ENCODE measurements at regions not wholly inside any gene's neighbourhood (a gene's known extent, or its start where the extent isn't known, plus 50 kb on each side); places are given as distances from the start of the nearest gene placed in this dataset.
A peak's percentile ranks its signal among the peaks of the same experiment; 100 is the strongest.

DNA sequence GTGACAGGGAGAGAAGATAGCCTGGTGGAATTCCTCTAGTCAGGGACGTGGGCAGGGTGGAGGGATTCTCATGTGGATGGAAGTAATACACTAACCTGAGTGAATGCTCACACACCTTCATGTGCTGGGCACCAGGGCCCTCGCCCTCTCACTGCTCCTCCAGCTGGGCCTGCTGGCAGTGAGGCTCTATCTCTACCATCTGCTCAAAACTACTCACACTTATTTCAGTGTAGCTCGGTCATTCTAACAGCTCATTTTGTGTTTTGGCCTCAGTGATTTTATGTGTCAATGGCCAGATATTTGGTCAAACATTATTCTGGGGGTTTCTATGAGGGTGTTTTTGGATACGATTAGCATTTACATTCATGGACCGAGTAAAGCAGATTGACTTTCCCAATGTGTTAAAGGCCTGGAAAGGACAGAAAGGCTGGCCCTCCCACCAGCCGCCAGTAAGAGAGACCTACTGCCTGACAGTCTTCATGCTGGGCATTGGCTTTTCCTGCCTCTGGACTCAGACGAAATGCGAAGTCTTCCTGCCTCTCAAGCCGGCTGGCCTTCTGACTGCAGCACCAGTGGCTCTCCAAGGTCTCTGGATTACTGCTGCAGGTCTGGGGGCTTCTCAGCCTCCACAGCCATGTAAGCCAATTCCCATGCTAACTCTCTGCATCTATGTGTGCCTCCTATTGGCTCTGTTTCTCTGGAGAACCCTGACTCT is 335.4 kb downstream of the CXCL12 start:
- DNase-seq: no peak

DNA sequence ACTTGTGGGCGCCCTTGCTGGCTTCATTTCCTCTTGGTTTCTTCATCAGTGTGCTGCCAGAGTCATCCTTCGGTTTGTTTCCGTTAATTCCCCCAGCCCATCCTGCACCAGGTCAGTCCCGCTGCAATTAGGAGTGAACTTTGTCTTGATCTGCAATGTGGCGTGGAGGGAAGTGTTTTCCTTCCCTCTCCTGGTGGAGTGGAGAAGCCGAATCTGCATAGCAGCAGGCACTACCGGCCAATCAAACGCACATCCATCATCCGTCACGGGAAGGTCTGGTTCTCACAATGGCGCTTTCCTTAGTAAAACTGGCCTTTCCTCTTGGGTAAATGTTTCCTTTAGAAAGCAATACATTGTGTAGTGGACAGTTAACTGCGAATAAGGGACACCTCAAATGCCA is 337.5 kb downstream of the CXCL12 start:
- no peak for DNase-seq

DNA sequence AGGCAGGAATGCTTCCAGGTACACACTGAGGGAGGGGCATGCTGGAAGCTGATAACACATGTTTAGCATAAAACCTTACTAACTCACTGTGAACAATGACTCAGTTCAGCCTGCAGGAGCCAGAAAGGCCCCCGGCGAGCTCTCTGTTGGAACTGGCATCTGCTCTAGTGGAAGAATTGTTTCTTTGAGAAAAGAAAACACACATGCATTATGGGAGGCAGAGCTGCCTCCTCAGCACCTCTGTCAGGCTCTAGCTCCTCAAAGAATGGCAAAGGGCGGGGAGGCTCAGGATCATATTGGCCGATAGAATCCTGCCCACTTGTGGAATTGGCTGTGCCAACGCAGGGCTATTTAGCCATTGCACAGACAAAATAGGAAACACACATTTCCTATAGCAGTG is 338.3 kb downstream of the CXCL12 start:
- peak; percentile 63 for DNase-seq

DNA sequence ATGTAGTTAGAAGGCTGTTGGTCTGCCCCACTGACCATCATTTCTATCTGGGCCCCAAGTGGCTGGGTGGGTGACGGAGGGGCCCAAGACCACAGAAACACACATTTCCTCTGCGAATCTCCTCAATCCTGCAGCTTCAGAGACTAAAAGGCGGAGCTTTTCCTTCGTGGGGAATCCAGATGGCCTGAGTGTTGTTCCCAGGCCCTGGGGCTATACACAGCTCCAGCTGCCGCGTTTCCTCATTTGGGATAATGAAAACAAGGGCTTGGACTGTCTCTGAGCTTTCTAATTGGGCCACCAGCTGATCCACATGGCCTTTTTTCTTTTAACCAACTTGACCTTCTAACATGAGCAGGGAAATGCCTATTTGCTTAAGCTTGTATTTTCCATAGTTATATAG is 339.9 kb downstream of the CXCL12 start:
- no peak for DNase-seq

DNA sequence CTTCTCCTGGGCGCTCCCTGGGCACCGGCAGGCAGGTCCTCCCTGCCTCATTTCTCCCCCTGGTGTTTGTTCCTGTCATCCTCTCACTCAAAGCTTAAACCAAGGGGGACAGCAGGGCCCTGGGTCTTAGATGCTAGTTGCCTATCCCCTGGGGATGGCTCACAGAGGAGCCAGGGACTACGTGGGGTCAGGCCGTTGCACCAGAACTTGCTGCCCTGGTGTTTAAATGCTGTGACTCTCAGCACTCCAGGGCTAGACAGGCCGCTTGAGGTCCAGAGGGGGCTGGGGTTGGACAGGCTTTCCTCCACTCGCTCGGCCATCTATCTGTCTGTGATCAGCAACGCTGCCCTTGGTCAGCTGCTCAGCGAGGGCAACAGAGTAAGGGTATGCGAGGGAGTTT is 340.3 kb downstream of the CXCL12 start:
- DNase-seq: no peak

DNA sequence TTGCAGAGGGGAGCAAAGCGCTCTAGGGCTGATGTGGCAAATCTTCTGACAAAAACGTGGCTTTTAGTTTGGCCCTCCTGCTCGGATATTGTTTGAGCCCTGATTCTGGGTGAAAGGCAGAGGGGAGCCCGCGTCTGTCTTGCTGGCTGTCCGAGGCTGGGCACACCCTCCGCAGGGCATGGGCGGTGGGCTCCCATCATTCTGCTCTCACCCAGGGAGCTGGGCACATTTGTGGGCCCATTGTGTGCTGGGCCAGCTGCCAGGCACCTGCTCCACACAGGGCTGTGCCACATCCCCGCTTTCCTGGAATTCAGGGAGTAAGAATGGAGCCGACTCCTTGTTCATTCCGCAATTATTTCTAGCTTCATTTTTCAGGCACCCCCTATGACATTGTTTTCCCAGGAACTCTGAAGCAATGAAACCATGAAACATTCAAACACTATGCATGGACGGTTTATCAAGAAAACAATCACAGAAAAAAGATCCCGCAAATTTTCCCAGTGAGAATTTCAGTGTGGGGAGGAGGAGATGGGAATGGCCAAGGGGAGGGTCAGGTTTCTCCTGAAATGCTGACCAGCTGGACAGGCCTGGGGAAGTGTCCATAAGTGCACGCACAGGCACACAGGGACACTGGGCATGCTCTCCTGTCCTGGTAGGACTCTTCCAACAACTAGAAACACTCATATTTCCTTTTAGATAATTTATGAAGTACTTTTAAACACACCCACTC is 341.1 kb downstream of the CXCL12 start:
- no peak for DNase-seq

DNA sequence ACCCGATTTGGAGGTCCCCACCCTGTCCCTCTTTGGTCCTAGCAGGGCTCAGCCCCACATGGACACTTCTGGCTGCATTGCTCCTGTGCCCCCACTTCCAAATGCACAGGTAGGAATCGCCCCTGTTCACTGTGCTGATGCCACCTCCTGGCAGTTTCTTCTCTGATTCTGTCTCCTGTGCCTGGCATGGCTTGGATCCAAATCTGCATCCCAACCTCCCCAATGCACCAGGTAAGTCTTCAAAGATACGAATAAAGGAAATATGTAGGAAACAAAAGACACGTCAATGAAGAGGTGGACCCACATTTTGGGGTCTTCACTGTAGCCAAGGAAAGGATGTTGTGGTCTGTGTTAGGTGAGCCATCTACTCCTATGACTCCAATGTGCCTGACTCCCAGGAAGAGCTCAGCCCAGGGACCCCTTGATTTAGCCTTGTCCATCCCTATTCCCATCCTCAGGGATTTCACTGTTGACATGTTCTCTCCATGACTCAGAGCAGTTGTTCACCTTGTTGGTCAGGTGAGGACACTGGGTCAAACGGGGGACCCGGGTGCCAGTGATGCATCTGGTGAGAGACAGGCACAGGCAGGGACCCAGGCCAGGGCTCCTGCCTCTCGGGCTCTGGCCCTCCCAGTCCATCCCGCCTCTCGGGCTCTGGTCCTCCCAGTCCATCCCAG is 341.8 kb downstream of the CXCL12 start:
- no peak for DNase-seq

DNA sequence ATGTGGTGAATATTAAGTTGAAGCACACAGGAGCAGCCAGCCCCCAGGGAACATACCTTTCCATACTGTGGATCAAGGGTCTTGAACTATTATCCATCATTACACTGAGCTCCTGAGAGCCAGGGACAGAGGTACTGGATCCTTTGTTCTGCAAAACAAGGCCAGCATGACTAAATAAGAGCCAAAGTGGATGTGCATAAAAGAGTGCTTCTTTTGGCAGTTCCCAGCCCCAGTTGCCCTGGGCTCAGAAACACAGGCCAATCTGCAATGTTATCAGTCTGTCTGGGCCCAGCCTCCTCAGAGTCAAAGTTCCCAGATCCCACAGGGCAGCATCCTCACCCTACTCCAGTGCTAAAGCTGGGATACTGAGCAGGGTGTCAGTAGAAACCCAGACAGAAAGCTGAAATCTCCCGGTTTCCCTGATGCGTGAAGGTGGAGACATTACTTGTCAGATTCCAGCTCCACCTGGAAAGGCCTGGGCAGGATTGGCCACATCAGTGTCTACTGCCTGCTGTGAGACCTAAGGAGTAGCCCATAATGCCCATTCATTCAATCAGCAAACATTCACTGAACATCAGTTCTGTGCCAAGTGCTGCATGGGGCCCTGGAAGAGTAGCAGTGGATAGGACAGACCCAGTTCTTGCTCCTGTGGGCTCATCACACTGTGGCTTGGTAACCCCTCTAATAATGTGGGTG is 342.7 kb downstream of the CXCL12 start:
- DNase-seq: no peak

DNA sequence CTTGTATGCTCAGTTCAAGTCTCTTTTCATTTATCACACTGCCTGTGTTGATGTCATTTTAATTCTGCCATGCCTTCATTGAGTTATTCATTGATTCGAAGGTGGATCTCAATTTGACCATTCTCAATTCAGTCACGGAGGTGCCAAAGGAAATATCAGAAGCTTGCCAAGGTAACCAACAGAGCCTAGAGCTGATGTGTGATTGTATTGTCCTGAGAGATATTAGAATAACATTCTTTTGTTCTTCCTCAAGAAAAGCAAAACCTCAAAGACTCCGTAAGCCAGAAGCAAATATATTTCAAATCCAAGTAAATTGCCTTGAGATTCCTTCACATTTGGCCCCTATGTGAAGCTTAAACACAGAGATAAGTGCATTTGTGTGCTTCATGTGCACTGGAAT is 345.3 kb downstream of the CXCL12 start:
- DNase-seq: peak; percentile 36

DNA sequence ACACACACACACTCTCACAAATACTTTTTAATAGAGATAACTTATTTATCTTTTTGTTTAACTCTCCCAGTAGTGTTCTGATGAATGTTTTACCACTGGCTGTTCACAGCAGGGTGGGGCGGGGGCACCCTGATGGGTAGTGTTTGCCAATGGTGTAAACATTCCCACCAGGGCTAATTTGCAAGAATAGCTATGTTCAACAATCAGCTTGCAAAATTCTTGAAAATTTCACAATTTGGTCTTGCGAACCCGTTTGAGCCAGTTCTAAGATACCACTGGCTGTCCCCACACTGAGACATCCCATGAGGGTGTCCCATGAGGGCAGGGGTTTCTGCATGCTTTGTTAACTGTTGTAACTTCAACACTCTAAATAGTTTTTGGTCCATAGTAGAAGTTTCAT is 348.5 kb downstream of the CXCL12 start:
- DNase-seq: no peak

DNA sequence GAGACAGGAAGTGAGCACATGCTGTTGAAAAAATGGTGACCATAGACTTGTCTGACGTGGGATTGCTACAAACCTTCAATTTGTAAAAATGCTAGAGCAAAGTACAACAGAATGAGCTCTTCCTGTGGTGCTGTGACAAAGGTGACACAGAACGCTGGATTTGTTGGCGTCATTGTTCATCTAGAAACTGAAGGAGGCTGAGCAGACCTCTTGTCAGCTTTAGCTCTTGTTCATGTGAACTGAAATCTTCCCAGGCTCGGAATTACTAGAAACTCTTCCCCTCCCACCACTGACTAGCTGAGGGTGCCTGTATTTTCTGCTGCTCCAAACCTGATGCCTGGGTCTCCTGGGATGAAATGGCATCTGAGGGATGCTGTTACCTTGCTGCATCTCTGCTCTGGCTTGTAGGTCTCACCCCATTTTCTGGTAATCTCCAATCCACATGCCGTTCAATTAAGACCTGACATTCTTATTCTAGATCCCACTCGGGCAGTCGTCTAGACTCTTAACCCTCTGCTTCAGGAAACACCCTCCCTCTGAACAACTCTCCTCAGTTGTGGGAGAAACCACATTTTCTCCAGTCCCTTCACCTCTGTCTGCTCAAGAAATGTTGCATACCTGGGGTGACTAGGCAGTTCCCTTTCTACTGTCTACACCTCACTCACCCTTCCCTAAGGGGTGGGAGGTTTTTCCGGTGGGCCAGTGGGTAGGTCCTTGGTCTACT is 349.3 kb downstream of the CXCL12 start:
- no peak for DNase-seq

DNA sequence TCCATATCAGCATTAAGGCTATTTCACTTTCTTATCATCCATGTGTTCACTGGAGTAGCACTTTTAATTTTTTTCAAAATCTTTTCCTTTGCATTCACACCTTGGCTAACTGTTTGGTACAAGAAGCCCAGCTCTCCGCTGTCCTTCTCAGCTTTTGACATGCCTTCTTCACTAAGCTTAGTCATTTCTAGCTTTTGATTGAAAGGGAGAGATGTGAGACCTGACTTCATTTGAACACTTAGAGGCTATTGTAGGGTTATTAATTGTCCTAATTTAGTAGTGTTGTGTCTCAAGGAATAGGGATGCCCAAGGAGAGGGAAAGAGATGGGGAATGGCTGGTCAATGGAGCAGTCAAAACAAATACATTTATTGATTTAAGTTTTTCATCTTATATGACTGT is 350.0 kb downstream of the CXCL12 start:
- no peak for DNase-seq

DNA sequence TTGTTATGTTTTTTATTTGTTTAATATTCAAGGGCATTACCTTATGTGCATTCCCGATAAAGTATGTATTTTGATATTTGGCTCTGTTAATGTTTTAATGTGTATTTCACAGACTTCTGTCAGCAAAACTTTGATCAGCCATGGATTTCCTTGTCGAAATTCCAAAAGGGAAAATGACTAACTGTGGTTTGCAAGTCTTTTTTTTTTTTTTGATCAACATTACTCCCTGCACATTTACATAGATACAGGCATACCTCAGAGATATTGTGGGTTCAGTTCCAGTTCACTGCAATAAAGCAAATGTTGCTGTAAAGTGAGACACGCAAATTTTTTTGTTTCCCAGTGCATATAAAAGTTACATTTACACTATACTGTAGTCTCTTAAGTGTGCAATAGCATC is 351.9 kb downstream of the CXCL12 start:
- peak; percentile 88 for DNase-seq

DNA sequence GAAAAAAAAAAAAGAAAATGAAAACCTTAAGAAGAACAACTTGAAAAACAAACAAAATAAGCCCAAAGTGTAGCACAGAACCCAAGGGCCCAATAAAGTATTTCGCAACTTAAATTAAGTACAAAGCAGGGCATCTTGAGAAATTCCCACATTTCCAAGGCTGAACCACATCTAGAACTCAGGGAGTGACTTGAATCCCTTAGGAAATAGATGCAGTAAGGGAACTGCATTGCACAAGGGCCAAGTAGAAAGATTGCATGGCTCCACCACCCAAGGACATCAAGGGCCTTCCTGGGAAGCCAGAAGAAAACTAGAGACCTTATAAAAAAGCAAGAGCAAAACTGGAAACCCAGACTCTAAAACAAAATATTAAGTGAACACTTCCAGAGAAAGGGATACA is 352.7 kb downstream of the CXCL12 start:
- DNase-seq: peak; percentile 51

DNA sequence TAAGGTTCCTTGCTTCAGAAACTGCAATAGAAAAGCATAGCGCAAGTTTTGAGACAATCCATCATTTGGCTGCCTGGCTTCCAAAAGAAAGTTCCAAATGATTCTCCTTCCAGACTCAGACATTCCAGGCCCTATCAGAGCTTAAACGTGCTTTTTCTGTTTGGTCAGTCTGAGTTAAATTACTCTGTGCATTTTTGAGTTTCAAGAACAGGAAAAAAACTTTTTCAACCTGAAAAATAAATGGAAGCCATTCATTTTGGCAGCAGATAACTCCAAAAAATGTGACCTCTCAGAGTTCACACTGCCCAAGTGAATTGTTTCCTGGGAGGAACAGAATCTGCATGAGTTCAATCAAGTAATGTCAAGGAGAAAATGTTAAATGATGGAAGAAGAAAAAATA is 354.2 kb downstream of the CXCL12 start:
- peak; percentile 70 for DNase-seq

DNA sequence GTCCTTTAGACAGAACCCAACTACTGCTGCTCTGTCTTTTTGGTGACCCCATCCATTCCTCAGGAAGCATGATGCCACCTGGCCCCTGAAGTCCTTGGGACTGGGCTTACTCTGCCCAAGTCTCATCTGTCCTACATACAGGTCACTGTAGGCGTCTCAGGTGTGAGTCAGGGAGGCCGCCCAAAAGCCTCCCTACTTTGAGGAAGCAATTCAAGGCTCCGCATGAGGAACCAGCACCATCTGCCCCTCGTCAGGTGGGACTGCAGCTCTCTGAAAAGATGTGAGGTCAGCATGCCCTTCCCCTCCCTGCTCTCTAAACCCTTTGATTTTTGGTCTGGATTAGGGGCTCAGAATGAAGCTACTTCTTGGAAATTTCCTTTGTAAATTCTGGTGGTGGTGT is 354.8 kb downstream of the CXCL12 start:
- no peak for DNase-seq

DNA sequence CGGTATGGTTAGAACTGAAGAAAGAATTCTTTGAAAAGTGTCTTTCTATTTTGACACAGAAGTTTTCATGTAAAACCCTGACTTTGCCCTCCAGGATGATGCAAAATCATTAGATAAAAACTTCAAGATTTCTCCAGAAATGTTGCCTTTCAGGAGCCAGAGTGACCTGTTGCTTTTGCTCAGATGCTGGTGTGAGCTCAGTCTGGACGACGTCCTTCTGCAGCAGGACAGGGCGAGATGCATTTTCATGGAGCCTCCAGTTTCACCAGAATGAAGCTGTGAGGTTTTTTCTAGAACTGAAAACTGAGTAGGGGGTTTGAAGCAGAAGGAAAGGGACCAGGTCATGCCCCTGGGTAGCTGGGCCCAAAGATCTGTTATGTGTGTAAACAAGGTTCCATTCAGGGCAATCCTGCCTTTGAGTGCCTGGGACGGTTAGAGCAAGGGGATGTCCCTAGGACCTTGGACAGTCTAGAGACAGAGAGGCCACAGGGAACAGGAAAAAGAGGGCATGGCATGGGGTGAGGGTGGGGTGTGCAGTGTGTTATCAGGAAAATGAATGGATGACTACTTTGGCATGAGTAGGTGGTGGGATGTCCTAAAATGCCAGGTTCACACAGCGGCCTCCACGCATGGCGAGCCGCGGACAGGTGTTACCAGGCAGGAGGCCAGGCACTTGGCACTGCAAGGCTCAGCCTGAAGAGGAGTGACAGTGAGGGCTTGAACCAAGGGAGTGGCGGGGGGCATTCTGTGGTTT is 356.3 kb downstream of the CXCL12 start:
- no peak for DNase-seq

DNA sequence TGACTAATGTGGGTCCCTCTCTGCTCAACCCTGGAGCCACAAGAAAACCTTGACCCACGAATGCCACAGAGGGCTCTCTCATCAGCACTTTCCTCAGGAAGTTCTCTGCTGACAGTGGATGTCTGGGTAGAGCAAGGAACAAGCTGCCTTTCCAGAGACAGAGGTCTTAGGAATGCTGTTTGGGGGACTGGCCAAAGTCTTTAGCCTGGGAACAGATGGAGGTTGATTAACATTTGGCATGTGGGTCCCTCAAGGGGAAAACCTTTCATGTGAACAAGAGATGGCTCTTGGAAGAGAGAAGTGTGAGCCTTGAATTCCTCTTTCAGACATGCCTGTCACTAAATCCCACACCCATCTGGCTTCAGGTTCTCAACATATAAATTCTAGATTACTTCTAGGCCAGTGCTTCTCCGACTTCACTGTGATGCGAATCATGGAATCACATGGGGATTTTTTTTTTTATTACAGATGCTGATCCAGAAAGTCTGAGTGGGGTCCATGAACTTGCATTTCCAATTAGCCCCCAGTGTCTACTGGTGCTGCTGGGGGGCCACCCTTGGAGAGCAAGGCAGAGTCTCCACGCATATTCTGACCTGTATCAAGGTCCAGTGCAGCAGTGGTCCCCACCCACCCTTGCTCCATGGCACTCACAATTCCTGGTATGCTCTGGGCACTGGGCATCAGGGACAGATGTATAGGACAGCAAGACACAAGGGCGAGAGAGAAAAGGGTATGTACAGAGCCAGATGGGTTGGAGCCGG is 360.4 kb downstream of the CXCL12 start:
- DNase-seq: peak; percentile 21

DNA sequence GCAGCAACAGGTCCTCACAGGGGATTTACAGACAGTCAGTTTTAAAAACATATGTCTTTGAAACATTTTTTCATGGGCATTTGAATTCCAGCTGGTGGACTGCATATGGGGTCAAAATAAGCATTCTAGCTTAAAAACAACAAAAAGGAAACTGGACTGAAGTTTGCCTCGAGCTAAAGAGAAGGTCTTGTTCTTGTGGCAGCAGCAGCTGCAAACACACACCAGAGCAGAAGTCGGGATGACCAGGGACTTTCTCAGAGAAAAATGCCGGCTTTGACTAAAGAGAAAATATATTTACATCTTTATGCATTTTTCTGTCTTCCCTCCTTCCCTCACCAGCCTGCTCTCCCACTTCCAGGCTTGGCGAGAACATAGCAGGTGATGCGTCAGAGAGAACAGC is 361.4 kb downstream of the CXCL12 start:
- DNase-seq: no peak

DNA sequence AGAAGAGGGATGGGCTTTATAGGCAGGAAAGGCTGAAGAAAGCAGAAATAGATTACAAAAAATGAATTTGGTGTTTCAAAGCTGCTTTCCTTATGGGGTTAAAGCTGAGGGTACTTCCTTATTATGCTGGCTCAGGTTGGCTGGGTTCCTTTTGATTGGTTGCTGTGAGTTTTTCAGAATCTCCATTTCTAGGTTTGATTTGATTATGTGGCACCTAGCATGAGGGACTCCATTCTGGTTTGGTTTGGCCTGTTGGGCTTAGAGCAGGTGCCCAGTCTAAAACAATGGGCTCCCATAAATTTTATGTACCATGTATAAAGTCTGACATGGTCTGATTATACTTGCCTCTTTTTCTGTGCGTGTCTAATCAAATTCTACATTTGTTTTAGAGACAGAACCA is 362.7 kb downstream of the CXCL12 start:
- DNase-seq: no peak
